ENCODE measurements at regions not wholly inside any gene's neighbourhood (a gene's known extent, or its start where the extent isn't known, plus 50 kb on each side); places are given as distances from the start of the nearest gene placed in this dataset.

GRCh38 chr7:46583656-46584055 lies 662.6 kb upstream of the IGFBP3 start:
- H2AFZ ChIP-seq (ENCODE audit: low read length), result no peak overlapping the region
- ChIA-PET POLR2A (no interaction called here), CTCF (ENCODE audit: unreplicated experiment) (no interaction called here)
- no peak overlapping the region for H3K4me3 ChIP-seq (ENCODE audit: low read depth, low read length, poor library complexity, severe bottlenecking)
- intact Hi-C loops (cut with micrococcal nuclease; ENCODE audit: unreplicated experiment), result no loop called here
- BruUV-seq (replicated peaks), result no TSS peak
- H3K4me2 ChIP-seq (ENCODE audit: low read length), result no peak overlapping the region
- DNase-seq (ENCODE audit: low spot score), result no peak
- TF ChIP-seq CTCF (conservative IDR thresholded peaks at IDR 0.05; ENCODE audit: low read length), result no peak
- H3K27ac ChIP-seq (ENCODE audit: low read depth, low read length, poor library complexity, severe bottlenecking), result no peak overlapping the region
- H3K9me2 ChIP-seq (ENCODE audit: insufficient read depth, low read length), result no peaks in the 10 kb centered on the region
- no peaks in the 10 kb centered on the region for H4K20me1 ChIP-seq (ENCODE audit: insufficient read depth, low read length)
- no peaks in the 10 kb centered on the region for H3K4me1 ChIP-seq (ENCODE audit: insufficient read depth, low read length, poor library complexity, severe bottlenecking)
- no peaks in the 10 kb centered on the region for H3K36me3 ChIP-seq (ENCODE audit: insufficient read depth, low read length)
- H3K79me2 ChIP-seq (ENCODE audit: insufficient read depth, low read depth, low read length), result no peaks in the 10 kb centered on the region
- no peaks in the 10 kb centered on the region for H3K9me3 ChIP-seq (ENCODE audit: low read length)

DNA sequence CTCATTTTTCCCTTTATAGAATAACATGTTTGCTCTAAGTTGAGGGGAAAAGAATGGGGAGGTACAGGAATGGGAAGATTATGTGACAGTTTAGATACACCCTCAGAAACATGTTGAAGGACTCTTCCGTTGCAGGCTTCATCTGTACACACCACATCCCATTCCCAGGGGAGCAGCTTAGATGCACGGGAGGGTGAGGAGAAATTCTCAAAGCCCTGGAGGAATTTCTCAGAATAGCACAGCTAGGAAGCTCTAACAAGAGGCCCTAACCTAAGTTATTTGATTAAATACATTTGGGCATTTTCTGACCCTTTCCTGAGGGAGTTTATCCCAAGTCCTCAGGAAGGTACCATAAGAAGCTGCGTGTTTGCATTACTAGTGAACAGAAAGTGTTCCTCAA lies 660.2 kb upstream of the IGFBP3 start:
- Histone ChIP-seq H3K9me3 (ENCODE audit: low read length) (no peaks in the 10 kb centered on the region), H3K36me3 (ENCODE audit: insufficient read depth, low read length) (no peaks in the 10 kb centered on the region), H4K20me1 (ENCODE audit: insufficient read depth, low read length) (no peaks in the 10 kb centered on the region), H3K4me3 (ENCODE audit: low read depth, low read length, poor library complexity, severe bottlenecking) (no peak overlapping the region), H3K4me1 (ENCODE audit: insufficient read depth, low read length, poor library complexity, severe bottlenecking) (no peaks in the 10 kb centered on the region), H3K4me2 (ENCODE audit: low read length) (no peak overlapping the region), H3K27ac (ENCODE audit: low read depth, low read length, poor library complexity, severe bottlenecking) (no peak overlapping the region), H3K79me2 (ENCODE audit: insufficient read depth, low read depth, low read length) (no peaks in the 10 kb centered on the region), H3K9me2 (ENCODE audit: insufficient read depth, low read length) (no peaks in the 10 kb centered on the region), H2AFZ (ENCODE audit: low read length) (no peak overlapping the region)
- ChIA-PET POLR2A (no interaction called here), CTCF (ENCODE audit: unreplicated experiment) (no interaction called here)
- BruUV-seq (replicated peaks), result no TSS peak
- no peak for DNase-seq (ENCODE audit: low spot score)
- intact Hi-C loops (cut with micrococcal nuclease; ENCODE audit: unreplicated experiment), result no loop called here
- TF ChIP-seq CTCF (conservative IDR thresholded peaks at IDR 0.05; ENCODE audit: low read length) (no peak), EZH2phosphoT487 (IDR thresholded peaks at IDR 0.05; ENCODE audit: borderline replicate concordance, low read depth, low read length) (no peak)

DNA sequence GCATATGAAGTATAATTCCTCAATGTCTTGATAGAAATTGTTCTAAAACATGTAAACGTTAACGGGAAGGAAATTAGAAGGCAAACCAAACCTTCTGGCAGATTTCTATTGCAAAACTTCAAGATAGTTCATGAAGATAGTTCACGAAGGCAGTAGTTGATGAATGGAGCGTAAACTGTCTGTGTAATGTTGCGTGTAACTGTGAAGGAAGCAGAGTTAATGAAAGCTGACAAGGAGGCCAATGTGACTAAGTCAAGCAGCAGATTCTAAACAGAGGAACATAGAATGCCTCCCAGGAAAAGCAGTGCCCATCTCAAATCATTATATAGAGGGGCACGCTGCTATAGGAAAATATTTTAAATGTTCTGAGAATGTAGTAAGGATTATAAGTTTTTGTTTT lies 659.7 kb upstream of the IGFBP3 start:
- Histone ChIP-seq H3K27ac (ENCODE audit: low read depth, low read length, poor library complexity, severe bottlenecking) (no peak overlapping the region), H3K4me1 (ENCODE audit: insufficient read depth, low read length, poor library complexity, severe bottlenecking) (no peaks in the 10 kb centered on the region), H2AFZ (ENCODE audit: low read length) (no peak overlapping the region), H4K20me1 (ENCODE audit: insufficient read depth, low read length) (no peaks in the 10 kb centered on the region), H3K36me3 (ENCODE audit: insufficient read depth, low read length) (no peaks in the 10 kb centered on the region), H3K9me3 (ENCODE audit: low read length) (no peaks in the 10 kb centered on the region), H3K4me3 (ENCODE audit: low read depth, low read length, poor library complexity, severe bottlenecking) (no peak overlapping the region), H3K9me2 (ENCODE audit: insufficient read depth, low read length) (no peaks in the 10 kb centered on the region), H3K4me2 (ENCODE audit: low read length) (no peak overlapping the region), H3K79me2 (ENCODE audit: insufficient read depth, low read depth, low read length) (no peaks in the 10 kb centered on the region)
- no peak for DNase-seq (ENCODE audit: low spot score)
- POLR2A ChIA-PET, result no interaction called here
- TF ChIP-seq CTCF (conservative IDR thresholded peaks at IDR 0.05; ENCODE audit: low read length) (no peak), EZH2phosphoT487 (IDR thresholded peaks at IDR 0.05; ENCODE audit: borderline replicate concordance, low read depth, low read length) (no peak)
- intact Hi-C loops (cut with micrococcal nuclease; ENCODE audit: unreplicated experiment), result no loop called here
- no TSS peak for BruUV-seq (replicated peaks)
- CTCF ChIA-PET (ENCODE audit: unreplicated experiment), result no interaction called here
